ENCODE measurements at regions not wholly inside any gene's neighbourhood (a gene's known extent, or its start where the extent isn't known, plus 50 kb on each side); places are given as distances from the start of the nearest gene placed in this dataset.

DNA sequence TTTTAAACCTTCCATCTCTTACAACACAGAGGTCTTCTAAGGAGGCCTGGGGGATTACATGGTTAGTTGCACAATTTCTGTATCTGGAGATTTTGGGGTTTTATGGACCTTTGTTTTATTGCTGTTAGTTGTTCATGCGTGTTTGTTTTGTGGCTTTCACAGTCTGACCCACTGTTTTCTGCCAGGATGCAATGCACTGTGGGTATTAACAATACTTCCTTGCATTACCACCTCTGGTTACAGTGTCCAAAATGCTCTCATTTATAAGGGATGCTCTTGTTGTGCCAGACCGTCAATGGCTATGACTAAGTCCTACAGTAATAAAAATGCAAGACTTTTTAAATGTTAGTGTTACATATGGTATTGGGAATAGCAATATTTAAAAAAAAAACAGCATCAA, 730.2 kb downstream of the KCTD8 start:
- no peak for FAIRE-seq
- Histone ChIP-seq H3K36me3 (ENCODE audit: control insufficient read depth, insufficient read depth, low read length) (no peaks in the 10 kb centered on the region), H3K27me3 (ENCODE audit: control insufficient read depth in 2 of 2, insufficient read depth in 2 of 2, low read length in 2 of 2) (no peaks in the 10 kb centered on the region), H2AFZ (ENCODE audit: low read depth, low read length) (no peak overlapping the region), H3K9me3 (replicated peaks; ENCODE audit: control insufficient read depth, insufficient read depth, low read depth, low read length) (no peaks in the 10 kb centered on the region), H3K4me1 (replicated peaks in 1 of 2; ENCODE audit: control insufficient read depth in 2 of 2, insufficient read depth in 2 of 2, low read length in 2 of 2) (no peaks in the 10 kb centered on the region), H3K4me3 (no peak overlapping the region), H3K79me2 (ENCODE audit: control insufficient read depth, insufficient read depth, low read length) (no peaks in the 10 kb centered on the region), H3K4me2 (ENCODE audit: insufficient read depth, low read length) (no peak overlapping the region), H3K27ac (ENCODE audit: extremely low read depth, low read depth, low read length) (no peak overlapping the region), H4K20me1 (replicated peaks; ENCODE audit: control insufficient read depth, insufficient read depth, low read length) (no peaks in the 10 kb centered on the region), H3K9me1 (ENCODE audit: control insufficient read depth, insufficient read depth, low read length) (no peaks in the 10 kb centered on the region), H3K9ac (ENCODE audit: insufficient read depth in 1 of 2, low read depth in 2 of 2, low read length in 2 of 2) (no peak overlapping the region)
- TF ChIP-seq EP300 (IDR thresholded peaks at IDR 0.05; ENCODE audit: low read length) (no peak), ZNF354B (CRISPR knock-in tag; IDR thresholded peaks at IDR 0.05) (no peak), BRD9 (IDR thresholded peaks at IDR 0.05; ENCODE audit: low read depth, partially characterized antibody) (no peak), RB1 (IDR thresholded peaks at IDR 0.05; ENCODE audit: low read depth) (no peak), ATF2 (CRISPR knock-in tag; IDR thresholded peaks at IDR 0.05) (no peak), ZNF695 (CRISPR knock-in tag; IDR thresholded peaks at IDR 0.05) (no peak), GABPB1 (CRISPR knock-in tag; IDR thresholded peaks at IDR 0.05) (no peak), E2F5 (CRISPR knock-in tag; IDR thresholded peaks at IDR 0.05) (no peak)
- TF ChIP-seq, protein P1, sequence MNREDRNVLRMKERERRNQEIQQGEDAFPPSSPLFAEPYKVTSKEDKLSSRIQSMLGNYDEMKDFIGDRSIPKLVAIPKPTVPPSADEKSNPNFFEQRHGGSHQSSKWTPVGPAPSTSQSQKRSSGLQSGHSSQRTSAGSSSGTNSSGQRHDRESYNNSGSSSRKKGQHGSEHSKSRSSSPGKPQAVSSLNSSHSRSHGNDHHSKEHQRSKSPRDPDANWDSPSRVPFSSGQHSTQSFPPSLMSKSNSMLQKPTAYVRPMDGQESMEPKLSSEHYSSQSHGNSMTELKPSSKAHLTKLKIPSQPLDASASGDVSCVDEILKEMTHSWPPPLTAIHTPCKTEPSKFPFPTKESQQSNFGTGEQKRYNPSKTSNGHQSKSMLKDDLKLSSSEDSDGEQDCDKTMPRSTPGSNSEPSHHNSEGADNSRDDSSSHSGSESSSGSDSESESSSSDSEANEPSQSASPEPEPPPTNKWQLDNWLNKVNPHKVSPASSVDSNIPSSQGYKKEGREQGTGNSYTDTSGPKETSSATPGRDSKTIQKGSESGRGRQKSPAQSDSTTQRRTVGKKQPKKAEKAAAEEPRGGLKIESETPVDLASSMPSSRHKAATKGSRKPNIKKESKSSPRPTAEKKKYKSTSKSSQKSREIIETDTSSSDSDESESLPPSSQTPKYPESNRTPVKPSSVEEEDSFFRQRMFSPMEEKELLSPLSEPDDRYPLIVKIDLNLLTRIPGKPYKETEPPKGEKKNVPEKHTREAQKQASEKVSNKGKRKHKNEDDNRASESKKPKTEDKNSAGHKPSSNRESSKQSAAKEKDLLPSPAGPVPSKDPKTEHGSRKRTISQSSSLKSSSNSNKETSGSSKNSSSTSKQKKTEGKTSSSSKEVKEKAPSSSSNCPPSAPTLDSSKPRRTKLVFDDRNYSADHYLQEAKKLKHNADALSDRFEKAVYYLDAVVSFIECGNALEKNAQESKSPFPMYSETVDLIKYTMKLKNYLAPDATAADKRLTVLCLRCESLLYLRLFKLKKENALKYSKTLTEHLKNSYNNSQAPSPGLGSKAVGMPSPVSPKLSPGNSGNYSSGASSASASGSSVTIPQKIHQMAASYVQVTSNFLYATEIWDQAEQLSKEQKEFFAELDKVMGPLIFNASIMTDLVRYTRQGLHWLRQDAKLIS (CRISPR knock-in tag; IDR thresholded peaks at IDR 0.05) = no peak
- TF ChIP-seq, protein P2, sequence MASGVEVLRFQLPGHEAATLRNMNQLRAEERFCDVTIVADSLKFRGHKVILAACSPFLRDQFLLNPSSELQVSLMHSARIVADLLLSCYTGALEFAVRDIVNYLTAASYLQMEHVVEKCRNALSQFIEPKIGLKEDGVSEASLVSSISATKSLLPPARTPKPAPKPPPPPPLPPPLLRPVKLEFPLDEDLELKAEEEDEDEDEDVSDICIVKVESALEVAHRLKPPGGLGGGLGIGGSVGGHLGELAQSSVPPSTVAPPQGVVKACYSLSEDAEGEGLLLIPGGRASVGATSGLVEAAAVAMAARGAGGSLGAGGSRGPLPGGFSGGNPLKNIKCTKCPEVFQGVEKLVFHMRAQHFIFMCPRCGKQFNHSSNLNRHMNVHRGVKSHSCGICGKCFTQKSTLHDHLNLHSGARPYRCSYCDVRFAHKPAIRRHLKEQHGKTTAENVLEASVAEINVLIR (CRISPR knock-in tag; IDR thresholded peaks at IDR 0.05) = no peak
- in situ Hi-C loops (cut with MboI) = no loop called here
- intact Hi-C loops (cut with micrococcal nuclease) = no loop called here
- ATAC-seq = no peak
- DNase-seq (ENCODE audit: extremely low read depth in 1 of 4, low spot score in 3 of 4) = no peak
- POLR2A ChIA-PET = no interaction called here
- WGBS (ENCODE audit: insufficient coverage, low coverage, missing lambda C conversion rate) = 5% methylated on average over 2 of the region's 2 CpGs
- no TSS peak for BruUV-seq (replicated peaks)
- CTCF ChIA-PET (ENCODE audit: low intra/inter-chr PET ratio) = no interaction called here
